GM12878 (cell line): ENCODE measurements at regions not wholly inside any gene's neighbourhood (a gene's known extent, or its start where the extent isn't known, plus 50 kb on each side); places are given as distances from the start of the nearest gene placed in this dataset.

Experiments used
- ATAC-seq: fragments of 200-7000 bp; cut with Tn5 transposase; 3 replicates; pipeline ENCODE4 v1.9.1; 2020; ENCODE audit warnings: mild to moderate bottlenecking, moderate library complexity
- BruUV-seq: library from RNA; stranded (reverse); fragments of 400-500 nt; replicated peaks from 2 replicates; lab custom pipeline; 2021; lab: Mats Ljungman, UMichigan
- CTCF ChIA-PET: fragments of 300-600 bp; sonication (Branson Sonifier 250); formaldehyde crosslinking; extraction: SDS; loops from one replicate; lab custom pipeline; 2021; ENCODE audit warnings: inconsistent platforms; lab: Yijun Ruan, JAX
- POLR2A ChIA-PET: fragments of 350-600 bp; formaldehyde crosslinking; extraction: SDS; loops from one replicate; lab custom pipeline; 2021; ENCODE audit warnings: inconsistent platforms; lab: Charles Lee
- RAD21 ChIA-PET: fragments of 300-600 bp; sonication (Branson Sonifier 250); formaldehyde crosslinking; loops from one replicate; lab custom pipeline; 2023; ENCODE audit warnings: antibody characterized with exemption; ENCODE audit not compliant: unreplicated experiment; lab: Charles Lee
- SMC1A ChIA-PET: fragments of 300-600 bp; sonication (Branson Sonifier 250); formaldehyde crosslinking; loops from one replicate; lab custom pipeline; 2023; ENCODE audit not compliant: unreplicated experiment, uncharacterized antibody; lab: Charles Lee
- DNase-seq: peaks from one replicate; pipeline ENCODE4 v3.0.0-alpha.2; 2011; ENCODE audit warnings: low read depth, low spot score
- FAIRE-seq: peaks from 3 replicates; lab custom pipeline; 2011; peaks lifted over from hg19 to GRCh38; lab: Jason Lieb, UNC
- H2AFZ ChIP-seq: 2 replicates; pipeline ENCODE4 v1.6.0; 2011; ENCODE audit warnings: low read depth, low read length, control low read depth; ENCODE audit not compliant: control insufficient read depth
- H3K27ac ChIP-seq: 2 replicates; pipeline ENCODE4 v1.5.1; 2011; ENCODE audit warnings: control low read depth; ENCODE audit not compliant: control insufficient read depth, insufficient read depth
- H3K27me3 ChIP-seq, 2 experiments: replicated peaks in 1 of 2; 2 replicates each; pipeline versions ENCODE4 v1.6.0 to v1.6.1; 2011; ENCODE audit warnings: low read length in 1 of 2; ENCODE audit not compliant: control insufficient read depth in 2 of 2, insufficient read depth in 2 of 2
- H3K36me3 ChIP-seq, 2 experiments: 2 replicates each; pipeline ENCODE4 v1.5.1; 2011; ENCODE audit warnings: low read length in 1 of 2; ENCODE audit not compliant: control insufficient read depth in 2 of 2, insufficient read depth in 2 of 2
- H3K4me1 ChIP-seq: 2 replicates; pipeline ENCODE4 v1.6.1; 2011; ENCODE audit warnings: mild to moderate bottlenecking, low read length, moderate library complexity, mixed read lengths; ENCODE audit not compliant: control insufficient read depth, insufficient read depth
- H3K4me2 ChIP-seq: 2 replicates; pipeline ENCODE4 v1.6.0; 2011; ENCODE audit warnings: control low read depth; ENCODE audit not compliant: control insufficient read depth, insufficient read depth
- H3K4me3 ChIP-seq: fragments of 200-600 bp; sonication (generic); 2 replicates; pipeline ENCODE4 v1.5.1; 2016
- H3K79me2 ChIP-seq: 2 replicates; pipeline ENCODE4 v1.6.0; 2011; ENCODE audit warnings: low read length; ENCODE audit not compliant: control insufficient read depth, insufficient read depth
- H3K9ac ChIP-seq: 2 replicates; pipeline ENCODE4 v1.8.0; 2011; ENCODE audit warnings: low read length, control low read depth, mixed read lengths; ENCODE audit not compliant: control insufficient read depth, insufficient read depth
- H3K9me3 ChIP-seq: replicated peaks from 3 replicates; pipeline ENCODE4 v1.5.1; 2011; ENCODE audit warnings: mild to moderate bottlenecking, low read length; ENCODE audit not compliant: control insufficient read depth, insufficient read depth
- H4K20me1 ChIP-seq: 2 replicates; pipeline ENCODE4 v1.6.0; 2011; ENCODE audit not compliant: control insufficient read depth, insufficient read depth
- JUNB ChIP-seq: IDR thresholded peaks from 2 replicates; pipeline ENCODE4 v1.6.1; 2016; ENCODE audit warnings: antibody characterized with exemption, mild to moderate bottlenecking
- KAT2A ChIP-seq: conservative IDR thresholded peaks from 2 replicates; pipeline ENCODE4 v1.6.1; 2011; ENCODE audit warnings: low read depth, low read length; ENCODE audit not compliant: control insufficient read depth
- MEF2B ChIP-seq: fragments of 450-650 bp; IDR thresholded peaks from 2 replicates; pipeline ENCODE4 v1.6.1; 2018; ENCODE audit warnings: mild to moderate bottlenecking, moderate library complexity; ENCODE audit not compliant: partially characterized antibody, poor library complexity, severe bottlenecking
- NR2C1 ChIP-seq: fragments of 450-650 bp; IDR thresholded peaks from 2 replicates; pipeline ENCODE4 v1.6.1; 2017; ENCODE audit warnings: antibody characterized with exemption, mild to moderate bottlenecking, moderate library complexity
- ZZZ3 ChIP-seq: IDR thresholded peaks from 2 replicates; pipeline ENCODE4 v1.6.1; 2011; ENCODE audit warnings: low read depth; ENCODE audit not compliant: control insufficient read depth, insufficient read length
- WGBS: methylation state at CpG from one replicate; pipeline ENCODE4 v1.1.6; 2016; ENCODE audit warnings: low lambda C conversion rate; ENCODE audit not compliant: insufficient replicate concordance, insufficient coverage; ENCODE audit errors: missing lambda C conversion rate; 5-methylcytosine and 5-hydroxymethylcytosine counted together
- in situ Hi-C: fragments of 300-500 bp; cut with MboI; formaldehyde crosslinking; loops from 9 replicates; pipeline ENCODE4 v1.14.3; 2018; ENCODE audit warnings: mixed read lengths
- intact Hi-C: fragments of 100-400 bp; cut with micrococcal nuclease; formaldehyde crosslinking; loops from one replicate; pipeline ENCODE4 v1.14.2; 2022; ENCODE audit not compliant: unreplicated experiment
- TF ChIP-seq, protein P1 (sequence below): IDR thresholded peaks from 2 replicates; pipeline ENCODE4 v1.6.1; 2012; ENCODE audit warnings: low read length, inconsistent platforms

GRCh38 chr2:220134756-220135534 is 507.5 kb downstream of the SLC4A3 start (continued):
- TF ChIP-seq, protein P1, sequence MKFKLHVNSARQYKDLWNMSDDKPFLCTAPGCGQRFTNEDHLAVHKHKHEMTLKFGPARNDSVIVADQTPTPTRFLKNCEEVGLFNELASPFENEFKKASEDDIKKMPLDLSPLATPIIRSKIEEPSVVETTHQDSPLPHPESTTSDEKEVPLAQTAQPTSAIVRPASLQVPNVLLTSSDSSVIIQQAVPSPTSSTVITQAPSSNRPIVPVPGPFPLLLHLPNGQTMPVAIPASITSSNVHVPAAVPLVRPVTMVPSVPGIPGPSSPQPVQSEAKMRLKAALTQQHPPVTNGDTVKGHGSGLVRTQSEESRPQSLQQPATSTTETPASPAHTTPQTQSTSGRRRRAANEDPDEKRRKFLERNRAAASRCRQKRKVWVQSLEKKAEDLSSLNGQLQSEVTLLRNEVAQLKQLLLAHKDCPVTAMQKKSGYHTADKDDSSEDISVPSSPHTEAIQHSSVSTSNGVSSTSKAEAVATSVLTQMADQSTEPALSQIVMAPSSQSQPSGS = no peak
- no peak for TF ChIP-seq ZZZ3
- TF ChIP-seq NR2C1 = no peak
- TF ChIP-seq, all 136 proteins: peak for 0

DNA sequence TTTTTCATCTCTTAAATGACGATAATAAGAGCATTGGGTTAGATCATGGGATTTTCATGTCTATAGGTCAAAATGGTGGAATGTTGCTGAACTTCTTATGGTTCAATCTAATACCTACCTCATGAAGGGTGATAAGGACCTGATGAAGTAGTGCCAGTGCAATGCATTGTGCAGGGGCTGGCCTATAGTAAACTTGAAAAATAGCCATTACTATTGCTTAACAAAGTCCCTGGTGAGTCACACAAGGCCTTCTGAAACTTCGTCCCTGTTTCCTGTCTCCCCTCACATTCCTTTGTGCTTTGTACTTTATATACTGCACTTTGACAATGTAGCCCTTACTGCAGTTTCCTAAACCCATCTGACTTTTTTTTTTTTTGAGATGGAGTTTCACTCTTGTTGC is 515.9 kb downstream of the SLC4A3 start:
- Histone ChIP-seq H3K27me3 (no peaks in the 10 kb centered on the region; a peak in 1 of 4 replicates), H3K79me2 (no peaks in the 10 kb centered on the region), H3K9me3 (no peaks in the 10 kb centered on the region), H3K4me2 (no peak overlapping the region), H3K4me1 (no peaks in the 10 kb centered on the region), H3K36me3 (no peaks in the 10 kb centered on the region), H3K9ac (no peak overlapping the region), H4K20me1 (no peaks in the 10 kb centered on the region), H2AFZ (no peak overlapping the region), H3K4me3 (no peak overlapping the region), H3K27ac (no peak overlapping the region)
- WGBS = 4% methylated on average over 2 of the region's 2 CpGs
- ATAC-seq (no peak), FAIRE-seq (no peak), DNase-seq (no peak)
- BruUV-seq = no TSS peak
- RAD21 ChIA-PET = no interaction called here
- CTCF ChIA-PET = no interaction called here
- no peak for TF ChIP-seq JUNB
- TF ChIP-seq MEF2B = no peak
- TF ChIP-seq KAT2A = no peak
- SMC1A ChIA-PET = no interaction called here
- in situ Hi-C loops = no loop called here
- POLR2A ChIA-PET = no interaction called here
- intact Hi-C loops = no loop called here
